ENCODE measurements at regions not wholly inside any gene's neighbourhood (a gene's known extent, or its start where the extent isn't known, plus 50 kb on each side); places are given as distances from the start of the nearest gene placed in this dataset.

DNA sequence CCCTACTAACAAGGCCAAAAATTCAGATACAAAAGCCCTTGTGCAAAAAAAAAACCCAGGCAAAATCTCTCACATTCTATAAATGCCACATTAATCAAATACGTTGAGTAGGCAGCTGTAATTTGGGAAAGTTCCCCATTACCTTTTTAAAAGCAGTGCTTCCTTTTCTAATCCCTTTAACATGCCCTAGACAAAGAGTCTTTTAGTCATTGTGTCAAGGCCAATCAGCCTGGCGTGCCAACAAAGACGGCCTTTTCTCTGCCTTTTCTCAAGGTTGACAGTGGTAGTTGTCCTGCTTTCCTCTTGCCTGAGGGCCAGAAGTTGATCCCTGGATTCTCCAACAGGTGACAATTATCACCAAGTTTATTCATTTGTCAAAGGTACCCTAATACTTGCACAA, 62.5 kb upstream of the METAP2 start:
- no peak for DNase-seq (ENCODE audit: low spot score)

DNA sequence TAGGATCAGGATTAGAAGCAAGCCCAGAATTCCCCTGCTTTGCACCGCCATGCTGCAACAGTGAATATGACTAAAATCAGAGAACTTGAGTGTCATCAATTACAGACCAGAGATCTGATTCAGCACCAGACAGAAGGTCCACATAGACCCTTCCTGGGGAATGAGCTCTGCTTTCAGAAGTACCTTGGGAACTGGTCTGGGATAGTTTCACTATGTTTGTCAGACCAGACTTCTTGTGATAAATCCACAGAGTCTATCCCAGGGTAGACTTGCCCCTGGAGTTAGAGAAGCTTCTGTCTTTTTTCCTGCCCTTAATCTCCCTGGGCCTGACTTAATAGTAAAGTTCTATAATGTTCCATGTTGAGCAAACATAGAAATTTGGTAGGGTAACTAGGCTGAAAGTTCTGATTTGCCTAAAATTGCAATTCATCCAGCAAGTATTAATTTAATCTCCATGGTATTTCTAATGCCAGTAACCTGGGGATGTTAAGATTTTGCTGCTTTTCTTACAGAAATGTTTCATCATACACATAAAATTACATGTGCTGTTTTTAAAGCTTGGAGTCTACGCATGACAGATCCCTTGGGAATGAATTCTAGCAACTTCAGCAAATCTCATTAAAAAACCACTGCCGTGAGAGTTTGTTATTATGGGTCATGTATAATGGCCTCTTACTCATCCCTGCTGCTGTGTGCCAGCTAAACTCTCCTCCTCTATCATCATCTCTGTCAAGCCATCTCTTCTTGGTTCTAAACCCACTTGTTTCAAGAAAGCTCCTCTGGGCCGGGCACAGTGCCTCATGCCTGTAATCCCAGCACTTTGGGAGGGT, 61.3 kb upstream of the METAP2 start:
- DNase-seq (ENCODE audit: low spot score), result peak; percentile 73

DNA sequence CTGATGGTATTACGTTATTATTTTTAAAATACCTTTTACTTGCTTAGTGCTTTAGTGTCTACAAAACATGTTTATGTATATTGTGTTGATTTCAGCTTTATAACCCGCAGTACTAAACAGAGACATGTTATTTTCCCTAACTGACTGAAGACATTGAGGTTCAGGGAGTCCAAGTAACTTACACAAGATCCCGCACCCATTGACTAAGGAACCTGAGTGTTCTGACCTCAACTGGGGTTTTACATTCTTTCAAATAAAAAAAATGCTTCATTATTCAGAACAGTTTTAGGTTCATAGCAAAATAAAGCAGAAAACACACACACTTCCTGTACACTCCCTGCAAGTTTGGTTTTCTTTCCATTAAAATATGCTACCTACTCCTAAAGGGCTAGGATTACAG, 60.4 kb upstream of the METAP2 start:
- DNase-seq (ENCODE audit: low spot score), result no peak

DNA sequence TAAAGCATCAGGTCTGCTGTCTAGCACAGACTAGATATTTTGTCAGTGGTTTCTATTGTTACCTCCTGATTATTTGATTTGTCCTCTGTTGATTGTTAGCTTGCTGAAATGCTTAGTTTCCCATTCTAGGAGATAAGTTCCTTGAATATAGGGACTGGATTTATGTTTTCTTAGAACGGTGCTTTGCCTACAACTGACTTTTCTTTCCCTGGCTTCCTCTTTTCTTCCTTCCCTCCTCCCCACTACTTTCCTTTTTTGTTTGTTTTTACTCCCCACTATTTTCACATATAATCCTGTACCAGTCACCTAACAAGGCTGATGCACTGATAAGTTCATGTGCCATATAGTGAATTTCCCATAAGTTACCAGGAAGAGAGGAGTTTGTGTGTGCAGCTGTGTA, 58.5 kb upstream of the METAP2 start:
- no peak for DNase-seq (ENCODE audit: low spot score)

DNA sequence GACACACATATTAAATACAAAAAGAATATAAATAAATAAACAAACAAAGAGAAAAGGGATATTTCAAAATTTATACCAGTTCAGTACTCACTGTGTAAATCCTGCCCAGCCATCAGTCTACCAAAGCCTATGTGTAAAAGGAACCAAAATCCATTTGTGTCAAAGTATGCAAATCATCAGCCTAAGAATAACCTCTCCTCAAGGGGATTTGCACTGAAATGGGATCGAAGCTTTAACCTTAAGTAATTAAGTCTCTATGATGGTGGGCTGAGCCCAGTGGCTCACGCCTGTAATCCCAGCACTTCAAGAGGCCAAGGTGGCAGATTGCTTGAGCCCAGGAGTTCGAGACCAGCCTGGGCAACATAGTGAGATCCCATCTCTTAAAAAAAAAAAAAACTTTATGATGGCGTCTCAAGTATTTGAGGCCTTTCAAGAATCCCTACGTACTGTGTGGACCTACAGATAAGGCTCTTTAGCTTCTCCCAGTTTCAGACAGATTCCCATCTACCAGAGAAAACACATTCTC, 57.8 kb upstream of the METAP2 start:
- DNase-seq (ENCODE audit: low spot score), result no peak

DNA sequence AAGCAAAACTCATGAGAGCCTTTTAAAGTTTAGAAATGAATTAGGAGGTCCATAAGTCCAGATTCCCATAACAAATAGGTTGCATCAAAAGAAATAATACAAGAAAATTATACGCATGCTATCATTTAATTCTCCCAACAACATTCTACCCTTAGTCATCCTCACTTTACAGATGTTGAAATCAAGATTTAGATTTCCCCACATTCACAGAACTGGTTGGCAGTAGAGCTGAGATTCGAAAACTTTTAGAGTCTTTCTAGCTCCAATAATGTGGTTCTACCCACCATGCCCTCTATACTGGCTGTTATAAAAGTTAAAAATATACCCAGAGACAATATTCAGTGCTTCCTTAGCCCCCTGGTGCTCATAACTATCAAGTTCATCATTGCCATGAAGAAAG, 56.6 kb upstream of the METAP2 start:
- DNase-seq (ENCODE audit: low spot score), result no peak

DNA sequence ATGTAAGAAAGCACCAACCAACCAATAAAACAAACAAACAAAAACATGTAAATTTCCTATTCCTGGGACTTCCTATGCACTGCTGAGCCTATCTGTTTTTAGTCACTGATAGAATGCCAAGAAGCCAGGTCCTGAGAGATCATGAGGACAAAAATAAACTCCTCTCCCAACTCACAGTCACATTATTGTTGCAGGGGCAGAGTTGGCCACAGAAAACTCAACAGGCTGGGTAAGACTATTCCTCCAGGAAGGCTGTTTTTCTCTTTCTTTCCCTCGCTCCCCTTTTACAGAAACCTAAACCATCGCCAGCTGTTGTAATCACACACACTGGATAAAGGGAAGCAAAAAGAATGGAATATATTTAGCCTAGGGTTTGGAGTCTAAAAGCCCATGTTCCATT, 55.8 kb upstream of the METAP2 start:
- DNase-seq (ENCODE audit: low spot score), result peak; percentile 19

Data from hepatic stellate cell (primary cell).